ENCODE measurements at regions not wholly inside any gene's neighbourhood (a gene's known extent, or its start where the extent isn't known, plus 50 kb on each side); places are given as distances from the start of the nearest gene placed in this dataset.
A peak's percentile ranks its signal among the peaks of the same experiment; 100 is the strongest.

DNA sequence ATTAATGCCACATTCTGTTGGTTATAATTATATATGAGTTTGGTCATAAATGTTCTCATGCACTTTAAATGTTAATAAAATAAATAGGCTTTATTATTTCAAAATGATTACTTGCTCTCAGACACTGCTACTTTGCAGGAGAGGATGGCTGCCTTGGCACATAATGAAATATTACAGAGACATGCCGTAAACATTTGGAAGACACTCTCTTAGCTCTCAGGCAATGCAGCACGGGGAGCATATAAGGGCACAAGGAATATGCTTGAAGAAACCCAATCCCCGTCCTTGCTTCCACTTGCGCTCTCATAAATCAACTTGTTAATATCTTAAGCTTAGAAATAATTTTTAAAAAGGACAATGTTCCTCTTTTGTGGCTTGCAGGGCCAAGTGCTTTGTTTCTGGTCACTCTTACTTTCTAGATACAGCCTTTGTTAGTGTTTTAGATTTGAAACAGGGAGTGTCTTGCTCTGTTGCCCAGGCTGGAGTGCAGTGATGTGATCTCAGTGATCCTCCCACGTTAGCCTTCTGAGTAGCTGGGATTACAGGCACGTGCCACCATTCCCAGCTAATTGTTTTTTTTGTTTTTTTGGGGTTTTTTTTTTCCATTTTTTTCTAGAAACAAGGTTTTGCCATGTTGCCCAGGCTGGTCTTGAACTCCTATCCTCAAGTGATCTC, 445.0 kb downstream of the SPRY1 start:
- Histone ChIP-seq H3K79me2 (ENCODE audit: control insufficient read depth, insufficient read depth, low read length, unreplicated experiment) (no peaks in the 10 kb centered on the region), H3K27ac (ENCODE audit: low read depth, low read length) (no peak overlapping the region), H3K36me3 (ENCODE audit: insufficient read depth, low read length) (no peaks in the 10 kb centered on the region), H3K4me3 (ENCODE audit: low read depth, low read length) (no peak overlapping the region), H2AFZ (ENCODE audit: low read length, unreplicated experiment) (no peak overlapping the region), H3K27me3 (ENCODE audit: insufficient read depth, low read length) (no peaks in the 10 kb centered on the region), H3K4me1 (ENCODE audit: control insufficient read depth, insufficient read depth, low read length, unreplicated experiment) (peaks cover 11% of the 10 kb centered on the region)

GRCh38 chr4:123843137-123843536, 446.5 kb downstream of the SPRY1 start:
- no peak overlapping the region for H3K4me3 ChIP-seq (ENCODE audit: low read depth, low read length)
- no peak overlapping the region for H3K27ac ChIP-seq (ENCODE audit: low read depth, low read length)
- H3K79me2 ChIP-seq (ENCODE audit: control insufficient read depth, insufficient read depth, low read length, unreplicated experiment), result no peaks in the 10 kb centered on the region
- H3K36me3 ChIP-seq (ENCODE audit: insufficient read depth, low read length), result no peaks in the 10 kb centered on the region
- H2AFZ ChIP-seq (ENCODE audit: low read length, unreplicated experiment), result no peak overlapping the region
- H3K4me1 ChIP-seq (ENCODE audit: control insufficient read depth, insufficient read depth, low read length, unreplicated experiment), result peaks cover 6% of the 10 kb centered on the region
- H3K27me3 ChIP-seq (ENCODE audit: insufficient read depth, low read length), result no peaks in the 10 kb centered on the region

GRCh38 chr4:123844374-123844773, 447.8 kb downstream of the SPRY1 start:
- Histone ChIP-seq H3K27ac (ENCODE audit: low read depth, low read length) (no peak overlapping the region), H3K36me3 (ENCODE audit: insufficient read depth, low read length) (no peaks in the 10 kb centered on the region), H3K79me2 (ENCODE audit: control insufficient read depth, insufficient read depth, low read length, unreplicated experiment) (no peaks in the 10 kb centered on the region), H3K4me3 (ENCODE audit: low read depth, low read length) (no peak overlapping the region), H3K4me1 (ENCODE audit: control insufficient read depth, insufficient read depth, low read length, unreplicated experiment) (no peaks in the 10 kb centered on the region), H3K27me3 (ENCODE audit: insufficient read depth, low read length) (no peaks in the 10 kb centered on the region), H2AFZ (ENCODE audit: low read length, unreplicated experiment) (no peak overlapping the region)

DNA sequence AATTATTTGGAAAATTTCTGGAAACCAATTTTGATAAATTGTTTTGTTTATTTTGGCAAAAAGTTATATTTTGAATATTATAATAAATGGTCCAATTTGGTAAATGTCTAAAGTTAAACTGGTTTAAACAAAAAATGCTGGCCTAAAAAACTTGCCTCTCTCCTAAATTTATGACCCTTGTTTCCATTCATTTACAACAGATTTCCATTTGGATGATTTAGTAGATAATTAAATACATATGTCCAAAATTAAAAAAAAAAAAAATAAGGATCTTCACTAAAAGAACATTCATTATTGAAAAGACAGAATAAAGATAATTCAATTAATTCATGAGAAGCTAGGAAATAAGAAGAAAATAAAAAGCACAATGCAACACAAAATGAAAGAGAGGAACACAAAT, 449.5 kb downstream of the SPRY1 start:
- no peak overlapping the region for H3K4me3 ChIP-seq (ENCODE audit: low read depth, low read length)
- no peak overlapping the region for H2AFZ ChIP-seq (ENCODE audit: low read length, unreplicated experiment)

DNA sequence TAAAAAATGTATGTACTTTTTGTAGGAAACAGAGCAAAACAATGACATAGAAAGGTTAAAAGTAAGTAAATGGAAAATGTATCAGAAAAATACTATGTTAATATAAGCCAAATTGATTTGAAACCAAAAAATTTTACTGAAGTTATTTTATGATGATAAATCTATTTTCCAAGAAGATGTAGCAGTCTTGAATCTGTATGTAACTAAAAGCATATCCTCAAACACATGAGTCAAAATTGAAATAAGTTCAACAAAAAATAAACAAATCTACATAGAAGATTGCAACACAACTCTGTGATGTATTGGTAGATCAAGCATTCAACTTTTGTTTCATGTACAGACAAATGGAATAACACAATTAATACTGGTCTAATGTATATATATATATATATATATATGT, 450.0 kb downstream of the SPRY1 start:
- Histone ChIP-seq H3K4me3 (ENCODE audit: low read depth, low read length) (no peak overlapping the region), H3K27me3 (ENCODE audit: insufficient read depth, low read length) (no peaks in the 10 kb centered on the region), H3K27ac (ENCODE audit: low read depth, low read length) (no peak overlapping the region)

More for the DNA sequence above, 449.5 kb downstream of the SPRY1 start:
- Histone ChIP-seq H3K27ac (ENCODE audit: low read depth, low read length) (no peak overlapping the region), H3K4me1 (ENCODE audit: control insufficient read depth, insufficient read depth, low read length, unreplicated experiment) (no peaks in the 10 kb centered on the region), H3K27me3 (ENCODE audit: insufficient read depth, low read length) (no peaks in the 10 kb centered on the region), H3K79me2 (ENCODE audit: control insufficient read depth, insufficient read depth, low read length, unreplicated experiment) (no peaks in the 10 kb centered on the region), H3K36me3 (ENCODE audit: insufficient read depth, low read length) (no peaks in the 10 kb centered on the region)

DNA sequence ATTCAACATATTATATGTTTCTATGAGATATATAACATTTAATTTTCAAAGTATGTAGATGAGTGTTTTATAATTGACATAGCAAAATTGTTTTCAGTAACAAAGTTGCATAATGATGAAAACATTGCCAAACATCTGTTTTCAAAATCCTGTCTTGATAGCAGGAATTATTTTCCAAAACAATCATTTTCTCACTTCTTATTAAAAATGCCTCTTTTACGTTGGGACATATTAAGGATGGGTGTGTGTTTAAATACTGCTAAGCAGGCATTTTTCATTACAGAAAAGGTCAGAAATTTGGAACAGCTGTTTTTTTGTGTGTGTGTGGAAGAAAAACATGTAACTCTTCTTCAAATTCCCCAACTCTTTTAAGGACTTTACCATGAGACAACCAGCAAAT, 452.0 kb downstream of the SPRY1 start:
- Histone ChIP-seq H3K27ac (ENCODE audit: low read depth, low read length) (no peak overlapping the region), H3K4me3 (ENCODE audit: low read depth, low read length) (no peak overlapping the region), H2AFZ (ENCODE audit: low read length, unreplicated experiment) (no peak overlapping the region), H3K79me2 (ENCODE audit: control insufficient read depth, insufficient read depth, low read length, unreplicated experiment) (no peaks in the 10 kb centered on the region), H3K4me1 (ENCODE audit: control insufficient read depth, insufficient read depth, low read length, unreplicated experiment) (no peaks in the 10 kb centered on the region), H3K36me3 (ENCODE audit: insufficient read depth, low read length) (no peaks in the 10 kb centered on the region), H3K27me3 (ENCODE audit: insufficient read depth, low read length) (no peaks in the 10 kb centered on the region)

More for the DNA sequence above, 450.0 kb downstream of the SPRY1 start:
- Histone ChIP-seq H3K4me1 (ENCODE audit: control insufficient read depth, insufficient read depth, low read length, unreplicated experiment) (no peaks in the 10 kb centered on the region), H3K36me3 (ENCODE audit: insufficient read depth, low read length) (no peaks in the 10 kb centered on the region), H2AFZ (ENCODE audit: low read length, unreplicated experiment) (no peak overlapping the region), H3K79me2 (ENCODE audit: control insufficient read depth, insufficient read depth, low read length, unreplicated experiment) (no peaks in the 10 kb centered on the region)

DNA sequence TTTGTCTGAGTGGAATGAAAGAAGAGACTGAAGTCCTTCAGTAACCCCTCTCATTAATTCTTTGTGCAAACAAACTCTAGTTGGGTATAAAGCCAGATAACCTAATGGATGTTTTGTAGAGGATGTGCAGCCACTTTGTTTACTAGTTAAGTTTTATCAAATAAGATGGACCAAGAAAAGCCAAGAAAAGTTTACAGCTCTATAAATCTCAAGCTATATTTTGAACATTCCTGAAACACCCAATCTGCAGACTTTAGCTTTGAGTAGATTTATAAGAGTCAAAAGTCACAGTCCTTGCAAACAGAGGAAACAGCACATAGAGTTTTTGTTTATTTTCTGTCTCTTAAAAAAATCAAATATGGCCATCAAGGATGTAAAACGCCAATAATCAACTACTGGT, 452.9 kb downstream of the SPRY1 start:
- H3K4me3 ChIP-seq (ENCODE audit: low read depth, low read length), result no peak overlapping the region
- H3K36me3 ChIP-seq (ENCODE audit: insufficient read depth, low read length), result no peaks in the 10 kb centered on the region
- H3K27me3 ChIP-seq (ENCODE audit: insufficient read depth, low read length), result no peaks in the 10 kb centered on the region
- no peaks in the 10 kb centered on the region for H3K79me2 ChIP-seq (ENCODE audit: control insufficient read depth, insufficient read depth, low read length, unreplicated experiment)
- H3K27ac ChIP-seq (ENCODE audit: low read depth, low read length), result no peak overlapping the region
- H2AFZ ChIP-seq (ENCODE audit: low read length, unreplicated experiment), result no peak overlapping the region
- no peaks in the 10 kb centered on the region for H3K4me1 ChIP-seq (ENCODE audit: control insufficient read depth, insufficient read depth, low read length, unreplicated experiment)

- Histone ChIP-seq H3K36me3 (ENCODE audit: insufficient read depth, low read length) (no peaks in the 10 kb centered on the region), H2AFZ (ENCODE audit: low read length, unreplicated experiment) (no peak overlapping the region), H3K27me3 (ENCODE audit: insufficient read depth, low read length) (no peaks in the 10 kb centered on the region), H3K4me1 (ENCODE audit: control insufficient read depth, insufficient read depth, low read length, unreplicated experiment) (peaks cover 4% of the 10 kb centered on the region), H3K4me3 (ENCODE audit: low read depth, low read length) (no peak overlapping the region), H3K79me2 (ENCODE audit: control insufficient read depth, insufficient read depth, low read length, unreplicated experiment) (no peaks in the 10 kb centered on the region), H3K27ac (ENCODE audit: low read depth, low read length) (no peak overlapping the region)
Observed at GRCh38 chr4:123851521-123851920, 454.9 kb downstream of the SPRY1 start.

DNA sequence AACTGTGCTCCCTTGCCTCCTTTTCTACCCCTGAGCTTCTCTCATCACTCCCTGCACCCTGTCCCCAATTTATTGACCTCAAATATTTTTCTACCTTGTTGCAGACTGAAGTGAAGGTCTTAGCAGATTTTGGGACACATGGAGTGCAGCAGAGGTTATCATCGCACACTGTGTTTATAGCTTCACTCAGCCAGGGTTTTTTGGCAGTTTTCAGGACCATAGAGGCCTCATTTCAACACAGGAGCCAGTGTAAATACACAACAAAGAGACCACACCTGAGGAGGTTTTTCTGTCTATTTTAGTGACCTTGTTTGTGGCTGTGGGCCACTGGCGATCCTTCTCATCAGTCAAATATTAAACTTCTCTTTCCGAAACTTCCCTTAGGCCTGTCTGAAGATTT, 457.1 kb downstream of the SPRY1 start:
- peaks cover 8% of the 10 kb centered on the region for H3K4me1 ChIP-seq (ENCODE audit: control insufficient read depth, insufficient read depth, low read length, unreplicated experiment)
- no peak overlapping the region for H3K4me3 ChIP-seq (ENCODE audit: low read depth, low read length)
- H3K27ac ChIP-seq (ENCODE audit: low read depth, low read length), result no peak overlapping the region
- no peaks in the 10 kb centered on the region for H3K36me3 ChIP-seq (ENCODE audit: insufficient read depth, low read length)
- H3K27me3 ChIP-seq (ENCODE audit: insufficient read depth, low read length), result no peaks in the 10 kb centered on the region
- H2AFZ ChIP-seq (ENCODE audit: low read length, unreplicated experiment), result no peak overlapping the region
- H3K79me2 ChIP-seq (ENCODE audit: control insufficient read depth, insufficient read depth, low read length, unreplicated experiment), result no peaks in the 10 kb centered on the region

DNA sequence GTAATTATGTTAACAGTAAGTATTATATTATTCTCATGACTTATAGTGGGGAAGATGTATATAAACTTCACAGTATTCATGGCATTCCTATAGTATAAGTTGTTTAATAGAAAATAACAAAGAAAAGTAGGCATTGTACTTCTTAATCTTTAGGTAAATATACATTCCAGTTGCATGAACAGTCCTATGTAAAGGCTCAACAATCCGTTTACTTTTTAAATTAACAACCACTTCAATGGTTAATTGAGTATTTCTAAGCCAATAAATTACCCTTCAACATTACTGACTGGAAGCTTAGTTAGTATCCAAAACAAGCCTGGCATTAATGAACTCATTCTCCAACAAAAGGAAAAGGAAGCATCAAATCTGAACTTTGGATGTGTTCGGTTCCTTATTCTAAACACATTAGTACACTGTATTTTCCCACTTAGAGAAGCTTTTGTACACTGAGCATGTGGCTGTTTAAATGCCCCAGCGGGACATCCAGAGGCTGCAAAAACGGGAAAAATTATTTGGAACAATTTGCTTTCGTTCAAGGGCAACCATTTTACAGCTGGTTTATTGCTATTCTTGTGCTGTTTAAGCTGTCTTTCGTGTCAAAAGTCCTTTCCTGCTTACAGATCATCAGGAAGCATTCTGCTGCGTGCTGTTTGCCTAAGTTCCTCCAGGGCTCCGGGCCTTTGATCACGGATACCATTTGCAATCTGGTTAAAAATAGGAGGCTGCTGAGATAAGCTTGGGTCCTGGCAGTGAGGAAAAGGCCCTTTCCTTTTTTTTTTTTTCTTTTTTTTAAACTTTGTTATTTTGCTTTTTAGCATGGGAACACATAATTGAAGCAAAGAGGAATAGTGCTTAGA, 460.3 kb downstream of the SPRY1 start:
- peak overlapping the region; percentile 96 for H2AFZ ChIP-seq (ENCODE audit: low read length, unreplicated experiment)
- H3K79me2 ChIP-seq (ENCODE audit: control insufficient read depth, insufficient read depth, low read length, unreplicated experiment), result no peaks in the 10 kb centered on the region
- peaks cover 8% of the 10 kb centered on the region for H3K4me1 ChIP-seq (ENCODE audit: control insufficient read depth, insufficient read depth, low read length, unreplicated experiment)
- H3K4me3 ChIP-seq (ENCODE audit: low read depth, low read length), result peak overlapping the region; percentile 10
- no peaks in the 10 kb centered on the region for H3K36me3 ChIP-seq (ENCODE audit: insufficient read depth, low read length)
- H3K27me3 ChIP-seq (ENCODE audit: insufficient read depth, low read length), result no peaks in the 10 kb centered on the region
- peak overlapping the region; percentile 16; the same call in 1 of the 2 replicates for H3K27ac ChIP-seq (ENCODE audit: low read depth, low read length)

GRCh38 chr4:123858465-123858864, 461.9 kb downstream of the SPRY1 start:
- Histone ChIP-seq H3K4me1 (ENCODE audit: control insufficient read depth, insufficient read depth, low read length, unreplicated experiment) (peaks cover 8% of the 10 kb centered on the region), H3K79me2 (ENCODE audit: control insufficient read depth, insufficient read depth, low read length, unreplicated experiment) (no peaks in the 10 kb centered on the region), H3K27me3 (ENCODE audit: insufficient read depth, low read length) (no peaks in the 10 kb centered on the region), H3K27ac (ENCODE audit: low read depth, low read length) (no peak overlapping the region), H3K36me3 (ENCODE audit: insufficient read depth, low read length) (no peaks in the 10 kb centered on the region), H2AFZ (ENCODE audit: low read length, unreplicated experiment) (peak overlapping the region; percentile 15), H3K4me3 (ENCODE audit: low read depth, low read length) (no peak overlapping the region)
